AG09309 (cell line): ENCODE measurements at regions not wholly inside any gene's neighbourhood (a gene's known extent, or its start where the extent isn't known, plus 50 kb on each side); places are given as distances from the start of the nearest gene placed in this dataset.

Experiments
- DNase-seq: peaks from one replicate; pipeline ENCODE4 v3.0.0-alpha.2; 2010; ENCODE audit warnings: low read depth
- H3K4me3 ChIP-seq: 2 replicates; pipeline ENCODE4 v1.5.1; 2011; ENCODE audit warnings: mild to moderate bottlenecking, low read depth, low read length, moderate library complexity; ENCODE audit not compliant: control insufficient read depth
- CTCF ChIP-seq: IDR thresholded peaks from 2 replicates; pipeline ENCODE4 v1.5.1; 2011; ENCODE audit warnings: mild to moderate bottlenecking, low read depth, low read length, inconsistent platforms; ENCODE audit not compliant: insufficient read depth, control insufficient read depth; ENCODE audit errors: missing control alignments

- no peak for TF ChIP-seq CTCF
- DNase-seq = no peak
- H3K4me3 ChIP-seq = no peak overlapping the region
Measured at GRCh38 chr18:56026509-56026908, 438.5 kb upstream of the TCF4 start.

DNA sequence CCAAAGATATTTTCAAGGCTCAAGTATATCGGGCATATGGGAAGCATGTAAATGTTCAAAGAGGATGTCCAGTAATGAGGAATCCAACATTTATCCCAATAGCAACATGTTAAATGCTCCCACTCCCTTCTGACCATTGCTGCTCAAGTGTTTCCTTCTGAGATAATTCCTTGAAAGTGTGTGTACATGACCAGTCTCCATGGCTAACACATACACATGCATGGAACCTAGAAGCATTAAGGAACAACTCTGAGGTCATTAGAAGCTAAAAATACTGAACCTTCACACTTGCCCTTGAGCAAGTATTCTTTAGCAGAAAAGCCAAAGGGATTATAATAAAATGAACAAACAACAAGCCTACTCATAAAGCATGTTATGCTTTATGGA lies 433.8 kb upstream of the TCF4 start:
- no peak overlapping the region for H3K4me3 ChIP-seq
- DNase-seq = no peak
- no peak for TF ChIP-seq CTCF

- no peak for DNase-seq
- no peak for TF ChIP-seq CTCF
- no peak overlapping the region for H3K4me3 ChIP-seq
Measured at GRCh38 chr18:56021136-56021808, 433.3 kb upstream of the TCF4 start.

GRCh38 chr18:56019908-56020307 lies 431.9 kb upstream of the TCF4 start:
- DNase-seq = no peak
- TF ChIP-seq CTCF = no peak
- H3K4me3 ChIP-seq = no peak overlapping the region

DNA sequence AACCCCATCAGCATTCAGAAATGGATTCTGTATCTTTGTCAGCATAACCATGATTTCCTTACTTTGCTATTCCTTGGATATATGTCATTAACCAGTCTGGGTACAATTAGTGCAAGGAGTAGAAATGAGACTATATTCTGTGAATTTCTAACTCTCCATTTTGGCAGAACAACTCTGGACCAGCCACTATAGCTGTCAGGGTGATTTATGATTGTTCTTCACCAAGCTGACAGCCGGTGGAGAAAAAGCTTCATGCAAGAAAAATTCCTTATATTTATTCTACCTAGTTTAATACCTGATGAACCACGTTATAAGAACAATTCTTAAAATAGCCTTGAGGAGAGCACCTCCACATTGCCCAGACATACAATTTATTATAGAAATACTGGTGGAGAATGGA lies 431.2 kb upstream of the TCF4 start:
- DNase-seq = no peak
- H3K4me3 ChIP-seq = no peak overlapping the region
- TF ChIP-seq CTCF = no peak

DNA sequence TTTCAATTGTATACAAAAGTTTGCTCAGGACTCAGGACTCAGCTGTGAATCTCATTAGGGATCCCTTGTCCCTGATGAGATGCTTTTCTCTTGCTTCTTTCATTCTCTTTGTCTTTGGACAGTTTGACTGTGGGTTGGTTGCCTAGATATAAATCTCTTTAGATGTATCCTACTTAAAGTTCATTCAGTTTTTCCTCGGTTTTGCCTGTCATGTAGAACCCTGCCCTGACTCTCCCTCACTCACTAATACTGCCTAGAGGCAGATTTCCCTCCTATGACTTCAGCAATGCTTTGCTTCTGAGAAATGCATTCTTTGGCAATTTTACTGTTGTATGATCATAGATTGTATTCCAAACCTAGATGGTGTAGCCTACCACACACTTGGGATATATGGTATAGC lies 421.4 kb upstream of the TCF4 start:
- no peak for TF ChIP-seq CTCF
- DNase-seq = no peak
- H3K4me3 ChIP-seq = no peak overlapping the region

- DNase-seq = no peak
- TF ChIP-seq CTCF = no peak
Measured at GRCh38 chr18:56003720-56004088, 415.7 kb upstream of the TCF4 start.

More at GRCh38 chr18:56003720-56004088, 415.7 kb upstream of the TCF4 start:
- no peak overlapping the region for H3K4me3 ChIP-seq
